HepG2 (cell line): ENCODE measurements at regions not wholly inside any gene's neighbourhood (a gene's known extent, or its start where the extent isn't known, plus 50 kb on each side); places are given as distances from the start of the nearest gene placed in this dataset.

Experiments
- AKNA ChIP-seq: sonication (generic); formaldehyde crosslinking; IDR thresholded peaks from 2 replicates; pipeline ENCODE4 v1.4.0; 2020; ENCODE audit warnings: missing genetic modification reagents, borderline replicate concordance
- ARID5B ChIP-seq: IDR thresholded peaks from 2 replicates; pipeline ENCODE4 v1.4.0; 2020; ENCODE audit warnings: mild to moderate bottlenecking, missing genetic modification reagents
- ASH2L ChIP-seq: fragments of 300-600, 200-600 bp; sonication (generic); IDR thresholded peaks from 2 replicates; pipeline ENCODE4 v1.7.0; 2017; ENCODE audit warnings: low read depth, mild to moderate bottlenecking, moderate library complexity, mixed read lengths, low read length; ENCODE audit not compliant: insufficient read length
- EHMT2 ChIP-seq: fragments of 200-600 bp; sonication (generic); IDR thresholded peaks from 2 replicates; pipeline ENCODE4 v1.7.0; 2017; ENCODE audit warnings: antibody characterized with exemption, low read depth, low read length, borderline replicate concordance
- HNF1A ChIP-seq, 2 experiments: sonication (generic) in 1 of 2; formaldehyde crosslinking in 1 of 2; IDR thresholded peaks; 2 replicates each; pipeline versions ENCODE4 v1.4.0 to v1.6.1; 2016 to 2020; ENCODE audit warnings: borderline replicate concordance in 1 of 2, low read depth in 1 of 2, mild to moderate bottlenecking in 1 of 2, missing genetic modification reagents in 1 of 2
- KLF15 ChIP-seq: sonication (generic); formaldehyde crosslinking; IDR thresholded peaks from 2 replicates; pipeline ENCODE4 v1.8.1; 2023; ENCODE audit warnings: borderline replicate concordance, mild to moderate bottlenecking, inconsistent platforms, missing genetic modification reagents, mixed read lengths
- KLF9 ChIP-seq: IDR thresholded peaks from 2 replicates; pipeline ENCODE4 v1.6.1; 2016; ENCODE audit warnings: low read depth
- POLR2A ChIP-seq, 2 experiments: IDR thresholded peaks; 2 replicates each; pipeline ENCODE4 v1.6.1; 2011; ENCODE audit warnings: low read depth in 2 of 2, low read length in 2 of 2, mild to moderate bottlenecking in 1 of 2, moderate library complexity in 1 of 2; ENCODE audit not compliant: insufficient read depth in 1 of 2
- RAD21 ChIP-seq: fragments of 450-650 bp; formaldehyde crosslinking; IDR thresholded peaks from 2 replicates; pipeline ENCODE4 v1.5.0; 2020; ENCODE audit warnings: mild to moderate bottlenecking
- THAP7 ChIP-seq: sonication (generic); formaldehyde crosslinking; IDR thresholded peaks from 2 replicates; pipeline ENCODE4 v1.8.1; 2023; ENCODE audit warnings: mild to moderate bottlenecking, missing genetic modification reagents
- ZMYM2 ChIP-seq: sonication (generic); formaldehyde crosslinking; IDR thresholded peaks from 2 replicates; pipeline ENCODE4 v1.8.0; 2022; ENCODE audit warnings: mild to moderate bottlenecking, missing genetic modification reagents
- ZNF296 ChIP-seq: sonication (generic); formaldehyde crosslinking; conservative IDR thresholded peaks from 2 replicates; pipeline ENCODE4 v1.5.0; 2020; ENCODE audit warnings: mild to moderate bottlenecking, missing genetic modification reagents
- ZNF501 ChIP-seq: sonication (generic); formaldehyde crosslinking; IDR thresholded peaks from 2 replicates; pipeline ENCODE4 v1.5.1; 2020; ENCODE audit warnings: mild to moderate bottlenecking, moderate library complexity, missing genetic modification reagents
- ZNF550 ChIP-seq: sonication (generic); formaldehyde crosslinking; IDR thresholded peaks from 2 replicates; pipeline ENCODE4 v1.4.0; 2020; ENCODE audit warnings: mild to moderate bottlenecking, missing genetic modification reagents, borderline replicate concordance
- ZNF567 ChIP-seq: sonication (generic); formaldehyde crosslinking; IDR thresholded peaks from 2 replicates; pipeline ENCODE4 v1.8.1; 2023; ENCODE audit warnings: mild to moderate bottlenecking, missing genetic modification reagents, borderline replicate concordance
- ZNF713 ChIP-seq: sonication (generic); formaldehyde crosslinking; IDR thresholded peaks from 2 replicates; pipeline ENCODE4 v1.4.0; 2020; ENCODE audit warnings: mild to moderate bottlenecking, missing genetic modification reagents

- TF ChIP-seq AKNA (CRISPR knock-in tag) (no peak), ASH2L (no peak), HNF1A (IDR thresholded peaks at IDR 0.05; ENCODE audit: low read depth) (no peak; the same call in 1 of the 2 replicates), HNF1A (CRISPR knock-in tag; IDR thresholded peaks at IDR 0.05; ENCODE audit: borderline replicate concordance) (no peak), ZMYM2 (CRISPR knock-in tag) (0 out of 2 replicates have a peak, but pooled peaks have one; percentile 12), ZNF501 (CRISPR knock-in tag) (peak; percentile 46; the same call in 1 of the 2 replicates), THAP7 (CRISPR knock-in tag) (no peak), ZNF567 (CRISPR knock-in tag) (no peak), KLF9 (no peak), RAD21 (CRISPR knock-in tag) (peak; percentile 54; the same call in 1 of the 2 replicates), ZNF550 (no peak), ARID5B (CRISPR knock-in tag) (peak; percentile 91), POLR2A (IDR thresholded peaks at IDR 0.05; ENCODE audit: insufficient read depth in 1 of 2, low read depth in 2 of 2, low read length in 2 of 2) (no peak), ZNF296 (CRISPR knock-in tag) (no peak), KLF15 (CRISPR knock-in tag) (no peak), EHMT2 (no peak), ZNF713 (CRISPR knock-in tag) (no peak)
Observed at GRCh38 chr1:67552336-67552759, 122.1 kb upstream of the SERBP1 start (continued).
